RWPE2 (cell line): ENCODE measurements at regions not wholly inside any gene's neighbourhood (a gene's known extent, or its start where the extent isn't known, plus 50 kb on each side); places are given as distances from the start of the nearest gene placed in this dataset.

Source experiments
- ATAC-seq: fragments of 200-7000 bp; cut with Tn5 transposase; 3 replicates; pipeline ENCODE4 v1.9.1; 2021; ENCODE audit warnings: low read depth
- DNase-seq: peaks from one replicate; pipeline ENCODE4 v3.0.0-alpha.2; 2020; ENCODE audit warnings: low spot score
- H3K27ac ChIP-seq: fragments of 450-650 bp; 2 replicates; pipeline ENCODE4 v1.5.1; 2017; ENCODE audit warnings: mild to moderate bottlenecking; ENCODE audit not compliant: poor library complexity, severe bottlenecking
- H3K27me3 ChIP-seq: fragments of 250-450 bp; sonication (Bioruptor Pico); 2 replicates; pipeline ENCODE4 v1.5.1; 2021; ENCODE audit warnings: mild to moderate bottlenecking, moderate library complexity; ENCODE audit not compliant: insufficient read depth, poor library complexity, severe bottlenecking
- H3K36me3 ChIP-seq: fragments of 250-450 bp; sonication (Bioruptor Pico); 2 replicates; pipeline ENCODE4 v1.5.1; 2020; ENCODE audit warnings: low read depth, mild to moderate bottlenecking, moderate library complexity
- H3K4me1 ChIP-seq: fragments of 250-450 bp; sonication (Bioruptor Pico); 2 replicates; pipeline ENCODE4 v1.5.1; 2021; ENCODE audit warnings: mild to moderate bottlenecking, moderate library complexity; ENCODE audit not compliant: insufficient read depth, poor library complexity, severe bottlenecking
- H3K4me3 ChIP-seq: fragments of 250-450 bp; sonication (Bioruptor Pico); 2 replicates; pipeline ENCODE4 v1.5.1; 2021; ENCODE audit warnings: mild to moderate bottlenecking, moderate library complexity; ENCODE audit not compliant: severe bottlenecking
- H3K9me3 ChIP-seq: fragments of 250-450 bp; sonication (Bioruptor Pico); 2 replicates; pipeline ENCODE4 v1.5.1; 2021; ENCODE audit warnings: mild to moderate bottlenecking, moderate library complexity; ENCODE audit not compliant: severe bottlenecking
- TF ChIP-seq, protein P1 (sequence below): fragments of 450-650 bp; IDR thresholded peaks from one replicate; pipeline ENCODE4 v1.5.1; 2017; ENCODE audit warnings: mild to moderate bottlenecking, moderate library complexity; ENCODE audit not compliant: poor library complexity, severe bottlenecking

GRCh38 chr9:73219985-73220626 is 68.4 kb downstream of the ANXA1 start:
- ATAC-seq (peak; percentile 92), DNase-seq (no peak)
- Histone ChIP-seq H3K4me3 (no peak overlapping the region), H3K9me3 (no peaks in the 10 kb centered on the region), H3K27ac (no peak overlapping the region), H3K36me3 (no peaks in the 10 kb centered on the region), H3K4me1 (peaks cover 3% of the 10 kb centered on the region), H3K27me3 (no peaks in the 10 kb centered on the region)
- TF ChIP-seq, protein P1, sequence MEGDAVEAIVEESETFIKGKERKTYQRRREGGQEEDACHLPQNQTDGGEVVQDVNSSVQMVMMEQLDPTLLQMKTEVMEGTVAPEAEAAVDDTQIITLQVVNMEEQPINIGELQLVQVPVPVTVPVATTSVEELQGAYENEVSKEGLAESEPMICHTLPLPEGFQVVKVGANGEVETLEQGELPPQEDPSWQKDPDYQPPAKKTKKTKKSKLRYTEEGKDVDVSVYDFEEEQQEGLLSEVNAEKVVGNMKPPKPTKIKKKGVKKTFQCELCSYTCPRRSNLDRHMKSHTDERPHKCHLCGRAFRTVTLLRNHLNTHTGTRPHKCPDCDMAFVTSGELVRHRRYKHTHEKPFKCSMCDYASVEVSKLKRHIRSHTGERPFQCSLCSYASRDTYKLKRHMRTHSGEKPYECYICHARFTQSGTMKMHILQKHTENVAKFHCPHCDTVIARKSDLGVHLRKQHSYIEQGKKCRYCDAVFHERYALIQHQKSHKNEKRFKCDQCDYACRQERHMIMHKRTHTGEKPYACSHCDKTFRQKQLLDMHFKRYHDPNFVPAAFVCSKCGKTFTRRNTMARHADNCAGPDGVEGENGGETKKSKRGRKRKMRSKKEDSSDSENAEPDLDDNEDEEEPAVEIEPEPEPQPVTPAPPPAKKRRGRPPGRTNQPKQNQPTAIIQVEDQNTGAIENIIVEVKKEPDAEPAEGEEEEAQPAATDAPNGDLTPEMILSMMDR: no peak

- DNase-seq: no peak
- Histone ChIP-seq H3K9me3 (no peaks in the 10 kb centered on the region), H3K27ac (no peak overlapping the region), H3K4me3 (no peak overlapping the region), H3K4me1 (peaks cover 3% of the 10 kb centered on the region), H3K36me3 (no peaks in the 10 kb centered on the region), H3K27me3 (no peaks in the 10 kb centered on the region)
- TF ChIP-seq, protein P1: no peak
- no peak for ATAC-seq
Observed at GRCh38 chr9:73223594-73223993, 71.9 kb downstream of the ANXA1 start.

GRCh38 chr9:73229543-73229942 is 77.9 kb downstream of the ANXA1 start:
- H3K36me3 ChIP-seq: no peaks in the 10 kb centered on the region
- H3K9me3 ChIP-seq: no peaks in the 10 kb centered on the region
- TF ChIP-seq, protein P1: no peak
- ATAC-seq (no peak), DNase-seq (no peak)
- H3K4me1 ChIP-seq: no peaks in the 10 kb centered on the region
- H3K27ac ChIP-seq: no peak overlapping the region
- H3K4me3 ChIP-seq: no peak overlapping the region
- H3K27me3 ChIP-seq: peaks cover 5% of the 10 kb centered on the region

- Histone ChIP-seq H3K36me3 (no peaks in the 10 kb centered on the region), H3K4me1 (no peaks in the 10 kb centered on the region), H3K27me3 (peaks cover 5% of the 10 kb centered on the region), H3K9me3 (no peaks in the 10 kb centered on the region), H3K27ac (no peak overlapping the region), H3K4me3 (no peak overlapping the region)
- TF ChIP-seq, protein P1: no peak
- ATAC-seq (no peak), DNase-seq (no peak)
Observed at GRCh38 chr9:73230251-73230650, 78.6 kb downstream of the ANXA1 start.

- Histone ChIP-seq H3K27ac (no peak overlapping the region), H3K36me3 (no peaks in the 10 kb centered on the region), H3K4me3 (no peak overlapping the region), H3K9me3 (no peaks in the 10 kb centered on the region), H3K4me1 (no peaks in the 10 kb centered on the region), H3K27me3 (peaks cover 5% of the 10 kb centered on the region)
- TF ChIP-seq, protein P1: no peak
- DNase-seq: no peak
- ATAC-seq: no peak
Observed at GRCh38 chr9:73231203-73231602, 79.5 kb downstream of the ANXA1 start.
